ENCODE measurements at regions not wholly inside any gene's neighbourhood (a gene's known extent, or its start where the extent isn't known, plus 50 kb on each side); places are given as distances from the start of the nearest gene placed in this dataset.
"Not testable (repeated sequence)": the region's sequence is repeated elsewhere in the genome, so short reads cannot be mapped to it uniquely, and the experiment has no call there.

GRCh38 chr1:229164348-229164747 is 106.6 kb upstream of the RAB4A start:
- H3K36me3 Mint-ChIP-seq (ENCODE audit: low read depth): no peaks in the 10 kb centered on the region
- peaks cover 48% of the 10 kb centered on the region for H3K4me1 Mint-ChIP-seq (ENCODE audit: low read depth)
- no peak overlapping the region for H3K4me3 Mint-ChIP-seq
- intact Hi-C loops (cut with micrococcal nuclease): no loop called here
- H3K27ac Mint-ChIP-seq: peak overlapping the region; percentile 4
- no peaks in the 10 kb centered on the region for H3K9me3 Mint-ChIP-seq
- peaks cover 10% of the 10 kb centered on the region for H3K27me3 Mint-ChIP-seq

GRCh38 chr1:229164836-229165735 is 105.8 kb upstream of the RAB4A start:
- Mint-ChIP-seq H3K4me1 (ENCODE audit: low read depth) (peaks cover 40% of the 10 kb centered on the region), H3K27me3 (peaks cover 10% of the 10 kb centered on the region), H3K4me3 (no peak overlapping the region), H3K27ac (peak overlapping the region; percentile 4), H3K9me3 (no peaks in the 10 kb centered on the region), H3K36me3 (ENCODE audit: low read depth) (no peaks in the 10 kb centered on the region)
- intact Hi-C loops (cut with micrococcal nuclease): no loop called here

GRCh38 chr1:229167318-229167717 is 103.6 kb upstream of the RAB4A start:
- peaks cover 34% of the 10 kb centered on the region for H3K4me1 Mint-ChIP-seq (ENCODE audit: low read depth)
- H3K4me3 Mint-ChIP-seq: no peak overlapping the region
- H3K27ac Mint-ChIP-seq: no peak overlapping the region
- H3K9me3 Mint-ChIP-seq: no peaks in the 10 kb centered on the region
- H3K27me3 Mint-ChIP-seq: peaks cover 10% of the 10 kb centered on the region
- H3K36me3 Mint-ChIP-seq (ENCODE audit: low read depth): no peaks in the 10 kb centered on the region
- intact Hi-C loops (cut with micrococcal nuclease): no loop called here

- H3K36me3 Mint-ChIP-seq (ENCODE audit: low read depth): no peaks in the 10 kb centered on the region
- no peak overlapping the region for H3K27ac Mint-ChIP-seq
- H3K9me3 Mint-ChIP-seq: no peaks in the 10 kb centered on the region
- peaks cover 32% of the 10 kb centered on the region for H3K4me1 Mint-ChIP-seq (ENCODE audit: low read depth)
- intact Hi-C loops (cut with micrococcal nuclease): no loop called here
- no peak overlapping the region for H3K4me3 Mint-ChIP-seq
- H3K27me3 Mint-ChIP-seq: peaks cover 8% of the 10 kb centered on the region
Observed at GRCh38 chr1:229169399-229169798, 101.5 kb upstream of the RAB4A start.

GRCh38 chr1:229170274-229170673 is 100.6 kb upstream of the RAB4A start:
- peaks cover 7% of the 10 kb centered on the region for H3K27me3 Mint-ChIP-seq
- H3K4me3 Mint-ChIP-seq: no peak overlapping the region
- peaks cover 23% of the 10 kb centered on the region for H3K4me1 Mint-ChIP-seq (ENCODE audit: low read depth)
- intact Hi-C loops (cut with micrococcal nuclease): no loop called here
- H3K27ac Mint-ChIP-seq: peak overlapping the region; percentile 19
- H3K9me3 Mint-ChIP-seq: no peaks in the 10 kb centered on the region
- no peaks in the 10 kb centered on the region for H3K36me3 Mint-ChIP-seq (ENCODE audit: low read depth)

GRCh38 chr1:229170778-229171505 is 100.0 kb upstream of the RAB4A start:
- peaks cover 16% of the 10 kb centered on the region for H3K4me1 Mint-ChIP-seq (ENCODE audit: low read depth)

GRCh38 chr1:229171934-229172333 is 99.0 kb upstream of the RAB4A start:
- Mint-ChIP-seq H3K4me3 (no peak overlapping the region), H3K27me3 (peaks cover 8% of the 10 kb centered on the region), H3K4me1 (ENCODE audit: low read depth) (peaks cover 12% of the 10 kb centered on the region)

More at GRCh38 chr1:229170778-229171505, 100.0 kb upstream of the RAB4A start:
- Mint-ChIP-seq H3K9me3 (no peaks in the 10 kb centered on the region), H3K4me3 (no peak overlapping the region), H3K27me3 (peaks cover 9% of the 10 kb centered on the region), H3K27ac (peak overlapping the region; percentile 19), H3K36me3 (ENCODE audit: low read depth) (no peaks in the 10 kb centered on the region)
- intact Hi-C loops (cut with micrococcal nuclease): no loop called here

GRCh38 chr1:229173491-229174476 is 97.1 kb upstream of the RAB4A start:
- H3K27ac Mint-ChIP-seq: not testable (repeated sequence)

More at GRCh38 chr1:229171934-229172333, 99.0 kb upstream of the RAB4A start:
- intact Hi-C loops (cut with micrococcal nuclease): loop anchor here (2.0 kb wide), 1 partner anchor 41 kb away; no protein-coding TSS in a partner anchor
- Mint-ChIP-seq H3K27ac (no peak overlapping the region), H3K9me3 (no peaks in the 10 kb centered on the region), H3K36me3 (ENCODE audit: low read depth) (no peaks in the 10 kb centered on the region)

GRCh38 chr1:229175297-229175696 is 95.6 kb upstream of the RAB4A start:
- H3K27ac Mint-ChIP-seq; H3K4me3 Mint-ChIP-seq; H3K9me3 Mint-ChIP-seq; H3K36me3 Mint-ChIP-seq (ENCODE audit: low read depth); H3K4me1 Mint-ChIP-seq (ENCODE audit: low read depth); intact Hi-C loops (cut with micrococcal nuclease); H3K27me3 Mint-ChIP-seq: not testable (repeated sequence)

More at GRCh38 chr1:229173491-229174476, 97.1 kb upstream of the RAB4A start:
- H3K4me1 Mint-ChIP-seq (ENCODE audit: low read depth); H3K27me3 Mint-ChIP-seq; H3K36me3 Mint-ChIP-seq (ENCODE audit: low read depth); H3K4me3 Mint-ChIP-seq; H3K9me3 Mint-ChIP-seq: not testable (repeated sequence)
- intact Hi-C loops (cut with micrococcal nuclease): loop anchor here (2.0 kb wide), 1 partner anchor 39 kb away; no protein-coding TSS in a partner anchor

- intact Hi-C loops (cut with micrococcal nuclease); H3K27ac Mint-ChIP-seq; H3K36me3 Mint-ChIP-seq (ENCODE audit: low read depth); H3K4me1 Mint-ChIP-seq (ENCODE audit: low read depth); H3K27me3 Mint-ChIP-seq; H3K9me3 Mint-ChIP-seq; H3K4me3 Mint-ChIP-seq: not testable (repeated sequence)
Observed at GRCh38 chr1:229176457-229176856, 94.5 kb upstream of the RAB4A start.

GRCh38 chr1:229180161-229180560 is 90.8 kb upstream of the RAB4A start:
- Mint-ChIP-seq H3K27me3 (peaks cover 3% of the 10 kb centered on the region), H3K36me3 (ENCODE audit: low read depth) (no peaks in the 10 kb centered on the region), H3K4me1 (ENCODE audit: low read depth) (no peaks in the 10 kb centered on the region), H3K9me3 (no peaks in the 10 kb centered on the region), H3K4me3 (no peak overlapping the region), H3K27ac (no peak overlapping the region)
- intact Hi-C loops (cut with micrococcal nuclease): no loop called here

- Mint-ChIP-seq H3K4me1 (ENCODE audit: low read depth) (no peaks in the 10 kb centered on the region), H3K27me3 (no peaks in the 10 kb centered on the region), H3K4me3 (no peak overlapping the region), H3K9me3 (no peaks in the 10 kb centered on the region), H3K27ac (no peak overlapping the region), H3K36me3 (ENCODE audit: low read depth) (no peaks in the 10 kb centered on the region)
- intact Hi-C loops (cut with micrococcal nuclease): no loop called here
Observed at GRCh38 chr1:229181419-229181818, 89.5 kb upstream of the RAB4A start.

GRCh38 chr1:229183588-229183987 is 87.3 kb upstream of the RAB4A start:
- no peak overlapping the region for H3K4me3 Mint-ChIP-seq
- H3K27me3 Mint-ChIP-seq: no peaks in the 10 kb centered on the region
- no peaks in the 10 kb centered on the region for H3K9me3 Mint-ChIP-seq
- intact Hi-C loops (cut with micrococcal nuclease): no loop called here
- H3K36me3 Mint-ChIP-seq (ENCODE audit: low read depth): no peaks in the 10 kb centered on the region
- no peak overlapping the region for H3K27ac Mint-ChIP-seq
- no peaks in the 10 kb centered on the region for H3K4me1 Mint-ChIP-seq (ENCODE audit: low read depth)
